Lower leg skin (tissue), 4 donors: ENCODE measurements at regions not wholly inside any gene's neighbourhood (a gene's known extent, or its start where the extent isn't known, plus 50 kb on each side); places are given as distances from the start of the nearest gene placed in this dataset.
"Not testable (repeated sequence)": the region's sequence is repeated elsewhere in the genome, so short reads cannot be mapped to it uniquely, and the experiment has no call there.

Experiments used
- DNase-seq, 2 donors: peaks; one replicate each; pipeline ENCODE4 v3.0.0-alpha.2; 2019; ENCODE audit warnings: low spot score in 2 of 2
- H3K4me3 ChIP-seq: fragments of 200-600 bp; sonication (generic); 2 replicates; pipeline ENCODE4 v1.5.1; 2017; ENCODE audit warnings: mild to moderate bottlenecking, low read depth; ENCODE audit not compliant: poor library complexity, severe bottlenecking
- POLR2A ChIP-seq, 2 donors: fragments of 450-650 bp; IDR thresholded peaks; one replicate each; pipeline ENCODE4 v1.6.1; 2016 to 2017; ENCODE audit warnings: antibody characterized with exemption in 2 of 2, mild to moderate bottlenecking in 1 of 2, moderate library complexity in 1 of 2
- WGBS, 2 donors: methylation state at CpG; one replicate each; pipeline ENCODE4 v1.1.5; 2018; 5-methylcytosine and 5-hydroxymethylcytosine counted together
- intact Hi-C: fragments of 100-400 bp; cut with DNase I; formaldehyde crosslinking; loops from one replicate; pipeline ENCODE4 v1.15.0; 2023; ENCODE audit warnings: low total_unique reads
- TF ChIP-seq, protein P1 (sequence below), 3 donors: fragments of 450-650 bp; IDR thresholded peaks; one replicate each; pipeline ENCODE4 v1.5.1; 2016; ENCODE audit warnings: antibody characterized with exemption in 3 of 3, mild to moderate bottlenecking in 3 of 3, moderate library complexity in 2 of 3

- H3K4me3 ChIP-seq: no peak overlapping the region
- intact Hi-C loops: no loop called here
- no peak for DNase-seq
- TF ChIP-seq, protein P1, sequence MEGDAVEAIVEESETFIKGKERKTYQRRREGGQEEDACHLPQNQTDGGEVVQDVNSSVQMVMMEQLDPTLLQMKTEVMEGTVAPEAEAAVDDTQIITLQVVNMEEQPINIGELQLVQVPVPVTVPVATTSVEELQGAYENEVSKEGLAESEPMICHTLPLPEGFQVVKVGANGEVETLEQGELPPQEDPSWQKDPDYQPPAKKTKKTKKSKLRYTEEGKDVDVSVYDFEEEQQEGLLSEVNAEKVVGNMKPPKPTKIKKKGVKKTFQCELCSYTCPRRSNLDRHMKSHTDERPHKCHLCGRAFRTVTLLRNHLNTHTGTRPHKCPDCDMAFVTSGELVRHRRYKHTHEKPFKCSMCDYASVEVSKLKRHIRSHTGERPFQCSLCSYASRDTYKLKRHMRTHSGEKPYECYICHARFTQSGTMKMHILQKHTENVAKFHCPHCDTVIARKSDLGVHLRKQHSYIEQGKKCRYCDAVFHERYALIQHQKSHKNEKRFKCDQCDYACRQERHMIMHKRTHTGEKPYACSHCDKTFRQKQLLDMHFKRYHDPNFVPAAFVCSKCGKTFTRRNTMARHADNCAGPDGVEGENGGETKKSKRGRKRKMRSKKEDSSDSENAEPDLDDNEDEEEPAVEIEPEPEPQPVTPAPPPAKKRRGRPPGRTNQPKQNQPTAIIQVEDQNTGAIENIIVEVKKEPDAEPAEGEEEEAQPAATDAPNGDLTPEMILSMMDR (IDR thresholded peaks at IDR 0.05): no peak
- no peak for TF ChIP-seq POLR2A (IDR thresholded peaks at IDR 0.05)
- WGBS, 2 donors: 67 to 68% methylated on average over 8 of the region's 8 CpGs
These were observed 819.7 kb downstream of the TMEM121 start for GRCh38 chr14:106346084-106346483.

- H3K4me3 ChIP-seq: no peak overlapping the region
- DNase-seq: no peak
- TF ChIP-seq, protein P1 (IDR thresholded peaks at IDR 0.05): no peak
- no peak for TF ChIP-seq POLR2A (IDR thresholded peaks at IDR 0.05)
- 88 to 89% methylated on average over 4 of the region's 4 CpGs for WGBS, 2 donors
- intact Hi-C loops: no loop called here
These were observed 820.3 kb downstream of the TMEM121 start for GRCh38 chr14:106346534-106347290.

GRCh38 chr14:106347291-106347778 is 821.0 kb downstream of the TMEM121 start:
- intact Hi-C loops: no loop called here
- WGBS, 2 donors: 54 to 60% methylated on average over 4 of the region's 4 CpGs
- TF ChIP-seq, protein P1 (IDR thresholded peaks at IDR 0.05): no peak
- TF ChIP-seq POLR2A (IDR thresholded peaks at IDR 0.05): no peak
- no peak overlapping the region for H3K4me3 ChIP-seq
- no peak for DNase-seq

DNA sequence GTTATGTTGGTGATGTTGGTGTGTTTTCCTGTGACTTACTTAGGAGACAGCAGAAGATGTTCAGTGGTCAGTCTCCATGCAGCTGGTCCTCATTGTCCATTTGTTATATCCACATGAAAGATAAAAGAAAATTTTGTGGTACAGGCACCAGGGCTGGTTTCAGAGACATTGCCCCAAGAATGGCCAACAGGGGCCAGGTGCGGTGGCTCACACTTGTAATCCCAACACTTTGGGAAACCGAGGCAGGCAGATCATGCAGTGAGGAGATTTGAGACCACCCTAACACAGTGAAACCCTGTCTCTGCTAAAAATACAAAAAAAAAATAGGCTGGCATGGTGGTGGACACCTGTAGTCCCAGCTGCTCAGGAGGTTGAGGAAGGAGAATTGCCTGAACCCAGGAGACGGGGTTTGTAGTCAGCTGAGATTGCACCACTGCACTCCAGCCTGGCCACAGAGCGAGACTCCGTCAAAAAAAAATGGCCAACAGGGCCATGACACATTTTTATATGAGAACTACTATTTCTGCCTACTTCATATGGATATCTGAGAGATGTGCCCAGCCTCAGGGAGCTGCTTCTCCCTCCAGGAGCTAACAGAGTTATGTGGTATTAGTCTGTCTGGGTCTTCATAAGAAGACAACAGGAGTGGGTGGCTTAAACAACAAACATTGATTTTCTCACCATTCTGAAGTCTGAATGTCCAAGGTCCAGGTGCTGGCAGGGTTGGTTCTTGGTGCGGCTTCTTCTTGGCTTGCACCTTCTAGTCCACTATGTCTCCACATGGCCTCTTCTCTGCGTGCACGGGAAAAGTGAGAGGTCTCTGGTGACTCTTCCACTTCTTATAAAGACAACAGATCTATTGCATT is 821.7 kb downstream of the TMEM121 start:
- TF ChIP-seq, protein P1 (IDR thresholded peaks at IDR 0.05): no peak
- no peak for TF ChIP-seq POLR2A (IDR thresholded peaks at IDR 0.05)
- H3K4me3 ChIP-seq: no peak overlapping the region
- WGBS, 2 donors: 51 to 56% methylated on average over 8 of the region's 8 CpGs
- intact Hi-C loops: no loop called here
- DNase-seq: no peak

- WGBS, 2 donors: 27 to 42% methylated on average over 11 to 17 of the region's 18 CpGs
- H3K4me3 ChIP-seq, DNase-seq, intact Hi-C loops: not testable (repeated sequence)
These were observed 822.6 kb downstream of the TMEM121 start for GRCh38 chr14:106348873-106349540.

- DNase-seq, H3K4me3 ChIP-seq, intact Hi-C loops: not testable (repeated sequence)
- 66 to 78% methylated on average over 7 of the region's 7 CpGs for WGBS, 2 donors
These were observed 823.5 kb downstream of the TMEM121 start for GRCh38 chr14:106349678-106350457.

GRCh38 chr14:106355007-106355791 is 828.8 kb downstream of the TMEM121 start:
- intact Hi-C loops: not testable (repeated sequence)

GRCh38 chr14:106355881-106356642 is 829.7 kb downstream of the TMEM121 start:
- DNase-seq, intact Hi-C loops, H3K4me3 ChIP-seq: not testable (repeated sequence)
- 37 to 47% methylated on average over 6 of the region's 6 CpGs for WGBS, 2 donors

More at GRCh38 chr14:106355007-106355791, 828.8 kb downstream of the TMEM121 start:
- not testable (repeated sequence) for H3K4me3 ChIP-seq, DNase-seq
- WGBS, 2 donors: 29 to 38% methylated on average over 8 of the region's 8 CpGs
